ENCODE measurements at regions not wholly inside any gene's neighbourhood (a gene's known extent, or its start where the extent isn't known, plus 50 kb on each side); places are given as distances from the start of the nearest gene placed in this dataset.
"Not testable (repeated sequence)": the region's sequence is repeated elsewhere in the genome, so short reads cannot be mapped to it uniquely, and the experiment has no call there.

DNA sequence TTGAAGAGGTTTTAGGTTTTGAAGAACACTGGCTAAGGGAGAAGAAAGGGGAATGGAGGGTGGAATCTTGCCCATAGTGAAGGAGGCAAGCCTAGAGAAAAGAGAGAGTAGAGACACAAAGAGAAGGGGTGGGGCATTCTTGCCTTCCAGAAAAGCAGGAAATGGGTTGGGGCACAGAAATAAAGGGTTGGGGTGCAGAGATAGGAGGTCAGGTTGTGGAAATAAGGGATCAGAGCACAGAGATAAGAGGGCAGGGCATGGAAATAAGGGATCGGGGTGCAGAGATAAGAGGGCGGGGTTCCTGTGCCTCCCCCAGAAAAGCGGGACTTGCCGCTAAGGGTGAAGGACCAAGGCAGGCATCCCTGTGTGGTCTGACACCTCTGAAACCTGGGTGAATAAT is 69.9 kb downstream of the ALG1L2 start:
- TF ChIP-seq FOSL2 (IDR thresholded peaks at IDR 0.05; ENCODE audit: borderline replicate concordance, low read depth); YY1 (IDR thresholded peaks at IDR 0.05; ENCODE audit: low read depth); POLR2AphosphoS5 (IDR thresholded peaks at IDR 0.05; ENCODE audit: low read depth, low read length); CTCF (IDR thresholded peaks at IDR 0.05); EZH2phosphoT487 (IDR thresholded peaks at IDR 0.05; ENCODE audit: borderline replicate concordance, low read depth); RAD21 (IDR thresholded peaks at IDR 0.05; ENCODE audit: low read length); IRF3 (IDR thresholded peaks at IDR 0.05; ENCODE audit: low read depth, low read length): not testable (repeated sequence)
- TF ChIP-seq, protein P1, sequence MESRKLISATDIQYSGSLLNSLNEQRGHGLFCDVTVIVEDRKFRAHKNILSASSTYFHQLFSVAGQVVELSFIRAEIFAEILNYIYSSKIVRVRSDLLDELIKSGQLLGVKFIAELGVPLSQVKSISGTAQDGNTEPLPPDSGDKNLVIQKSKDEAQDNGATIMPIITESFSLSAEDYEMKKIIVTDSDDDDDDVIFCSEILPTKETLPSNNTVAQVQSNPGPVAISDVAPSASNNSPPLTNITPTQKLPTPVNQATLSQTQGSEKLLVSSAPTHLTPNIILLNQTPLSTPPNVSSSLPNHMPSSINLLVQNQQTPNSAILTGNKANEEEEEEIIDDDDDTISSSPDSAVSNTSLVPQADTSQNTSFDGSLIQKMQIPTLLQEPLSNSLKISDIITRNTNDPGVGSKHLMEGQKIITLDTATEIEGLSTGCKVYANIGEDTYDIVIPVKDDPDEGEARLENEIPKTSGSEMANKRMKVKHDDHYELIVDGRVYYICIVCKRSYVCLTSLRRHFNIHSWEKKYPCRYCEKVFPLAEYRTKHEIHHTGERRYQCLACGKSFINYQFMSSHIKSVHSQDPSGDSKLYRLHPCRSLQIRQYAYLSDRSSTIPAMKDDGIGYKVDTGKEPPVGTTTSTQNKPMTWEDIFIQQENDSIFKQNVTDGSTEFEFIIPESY (IDR thresholded peaks at IDR 0.05; ENCODE audit: borderline replicate concordance, low read depth) = not testable (repeated sequence)
- TF ChIP-seq, protein P2, sequence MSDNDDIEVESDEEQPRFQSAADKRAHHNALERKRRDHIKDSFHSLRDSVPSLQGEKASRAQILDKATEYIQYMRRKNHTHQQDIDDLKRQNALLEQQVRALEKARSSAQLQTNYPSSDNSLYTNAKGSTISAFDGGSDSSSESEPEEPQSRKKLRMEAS (IDR thresholded peaks at IDR 0.05; ENCODE audit: low read depth) = not testable (repeated sequence)

Data from SK-N-SH (cell line).